Endodermal cell (in vitro differentiated cells): ENCODE measurements at regions not wholly inside any gene's neighbourhood (a gene's known extent, or its start where the extent isn't known, plus 50 kb on each side); places are given as distances from the start of the nearest gene placed in this dataset.

ENCODE experiments used
- DNase-seq: peaks from one replicate; pipeline ENCODE4 v3.0.0-alpha.2; 2017
- H3K27ac ChIP-seq: 2 replicates; pipeline ENCODE4 v1.5.1; 2013; ENCODE audit warnings: mild to moderate bottlenecking, low read depth, low read length, moderate library complexity
- H3K27me3 ChIP-seq: 2 replicates; pipeline ENCODE4 v1.6.1; 2013; ENCODE audit warnings: mild to moderate bottlenecking, low read length, moderate library complexity; ENCODE audit not compliant: insufficient read depth, control insufficient read depth, poor library complexity, severe bottlenecking
- H3K36me3 ChIP-seq: 2 replicates; pipeline ENCODE4 v1.7.0; 2013; ENCODE audit warnings: mild to moderate bottlenecking, low read length, moderate library complexity; ENCODE audit not compliant: control insufficient read depth, insufficient read depth
- H3K4me1 ChIP-seq: one replicate; pipeline ENCODE4 v1.7.0; 2013; ENCODE audit warnings: low read length; ENCODE audit not compliant: control insufficient read depth, insufficient read depth
- H3K4me3 ChIP-seq: 2 replicates; pipeline ENCODE4 v1.5.1; 2013; ENCODE audit warnings: mild to moderate bottlenecking, low read length, moderate library complexity
- H3K9ac ChIP-seq: 2 replicates; pipeline ENCODE4 v1.6.1; 2013; ENCODE audit warnings: mild to moderate bottlenecking, low read length, moderate library complexity; ENCODE audit not compliant: poor library complexity, severe bottlenecking; ENCODE audit errors: extremely low read depth
- H3K9me3 ChIP-seq: 2 replicates; pipeline ENCODE4 v1.6.1; 2013; ENCODE audit warnings: mild to moderate bottlenecking, low read length, moderate library complexity; ENCODE audit not compliant: control insufficient read depth
- H3K27ac Mint-ChIP-seq: 2 replicates; pipeline ENCODE4 v1.8.0; 2020; ENCODE audit warnings: mixed read lengths
- H3K27me3 Mint-ChIP-seq: 2 replicates; pipeline ENCODE4 v1.8.0; 2021; ENCODE audit warnings: mild to moderate bottlenecking, mixed read lengths; ENCODE audit not compliant: insufficient read depth
- H3K36me3 Mint-ChIP-seq: 2 replicates; pipeline ENCODE4 v1.8.0; 2020; ENCODE audit warnings: low read depth, mixed read lengths
- H3K4me1 Mint-ChIP-seq: 2 replicates; pipeline ENCODE4 v1.8.0; 2020; ENCODE audit warnings: mixed read lengths
- H3K4me3 Mint-ChIP-seq: 2 replicates; pipeline ENCODE4 v1.8.0; 2020; ENCODE audit warnings: mild to moderate bottlenecking, moderate library complexity, mixed read lengths
- H3K9me3 Mint-ChIP-seq: 2 replicates; pipeline ENCODE4 v1.8.0; 2020; ENCODE audit warnings: mild to moderate bottlenecking, mixed read lengths
- WGBS, 2 experiments: methylation state at CpG; one replicate each; pipeline versions ENCODE4 v1.1.5 to v1.1.7; 2013; ENCODE audit warnings: missing lambda C conversion rate in 2 of 2, mixed read lengths in 1 of 2; ENCODE audit not compliant: insufficient coverage in 1 of 2, insufficient read length in 1 of 2; 5-methylcytosine and 5-hydroxymethylcytosine counted together
- TF ChIP-seq, protein P1 (sequence below): fragments of 200-600 bp; sonication (generic); conservative IDR thresholded peaks from 2 replicates; pipeline ENCODE4 v1.5.0; 2021; ENCODE audit warnings: antibody characterized with exemption, mild to moderate bottlenecking

DNA sequence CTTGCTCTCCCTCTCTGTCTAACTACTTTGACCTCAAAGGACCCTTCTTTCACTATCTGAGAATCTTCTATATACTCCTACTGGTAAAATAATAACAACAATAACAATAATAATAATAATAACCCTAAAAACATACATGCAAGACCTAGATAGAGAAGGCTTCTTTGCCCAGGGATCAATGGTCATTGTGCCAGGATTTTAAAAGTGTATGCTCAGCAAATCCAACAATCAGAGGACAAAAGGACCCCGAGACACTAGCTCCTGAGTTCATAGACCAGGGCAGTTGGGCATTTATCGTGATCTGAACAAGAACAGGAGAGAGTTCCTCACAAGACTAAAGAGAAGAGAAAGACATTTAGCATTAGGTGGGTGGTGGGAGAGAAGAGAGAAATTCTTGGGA lies 358.5 kb downstream of the DAD1 start:
- Mint-ChIP-seq H3K36me3 (peaks cover 5% of the 10 kb centered on the region), H3K27me3 (no peaks in the 10 kb centered on the region), H3K9me3 (peaks cover 32% of the 10 kb centered on the region), H3K4me3 (no peak overlapping the region), H3K27ac (no peak overlapping the region), H3K4me1 (peaks cover 5% of the 10 kb centered on the region)
- peaks cover 22% of the 10 kb centered on the region for H3K9me3 ChIP-seq
- H3K4me3 ChIP-seq: no peak overlapping the region
- H3K9ac ChIP-seq: no peak overlapping the region
- no peaks in the 10 kb centered on the region for H3K4me1 ChIP-seq
- DNase-seq: no peak
- H3K27ac ChIP-seq: no peak overlapping the region
- no peaks in the 10 kb centered on the region for H3K27me3 ChIP-seq
- TF ChIP-seq, protein P1, sequence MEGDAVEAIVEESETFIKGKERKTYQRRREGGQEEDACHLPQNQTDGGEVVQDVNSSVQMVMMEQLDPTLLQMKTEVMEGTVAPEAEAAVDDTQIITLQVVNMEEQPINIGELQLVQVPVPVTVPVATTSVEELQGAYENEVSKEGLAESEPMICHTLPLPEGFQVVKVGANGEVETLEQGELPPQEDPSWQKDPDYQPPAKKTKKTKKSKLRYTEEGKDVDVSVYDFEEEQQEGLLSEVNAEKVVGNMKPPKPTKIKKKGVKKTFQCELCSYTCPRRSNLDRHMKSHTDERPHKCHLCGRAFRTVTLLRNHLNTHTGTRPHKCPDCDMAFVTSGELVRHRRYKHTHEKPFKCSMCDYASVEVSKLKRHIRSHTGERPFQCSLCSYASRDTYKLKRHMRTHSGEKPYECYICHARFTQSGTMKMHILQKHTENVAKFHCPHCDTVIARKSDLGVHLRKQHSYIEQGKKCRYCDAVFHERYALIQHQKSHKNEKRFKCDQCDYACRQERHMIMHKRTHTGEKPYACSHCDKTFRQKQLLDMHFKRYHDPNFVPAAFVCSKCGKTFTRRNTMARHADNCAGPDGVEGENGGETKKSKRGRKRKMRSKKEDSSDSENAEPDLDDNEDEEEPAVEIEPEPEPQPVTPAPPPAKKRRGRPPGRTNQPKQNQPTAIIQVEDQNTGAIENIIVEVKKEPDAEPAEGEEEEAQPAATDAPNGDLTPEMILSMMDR: no peak
- 86 to 100% methylated on average over 2 of the region's 2 CpGs for WGBS, 2 experiments
- no peaks in the 10 kb centered on the region for H3K36me3 ChIP-seq

DNA sequence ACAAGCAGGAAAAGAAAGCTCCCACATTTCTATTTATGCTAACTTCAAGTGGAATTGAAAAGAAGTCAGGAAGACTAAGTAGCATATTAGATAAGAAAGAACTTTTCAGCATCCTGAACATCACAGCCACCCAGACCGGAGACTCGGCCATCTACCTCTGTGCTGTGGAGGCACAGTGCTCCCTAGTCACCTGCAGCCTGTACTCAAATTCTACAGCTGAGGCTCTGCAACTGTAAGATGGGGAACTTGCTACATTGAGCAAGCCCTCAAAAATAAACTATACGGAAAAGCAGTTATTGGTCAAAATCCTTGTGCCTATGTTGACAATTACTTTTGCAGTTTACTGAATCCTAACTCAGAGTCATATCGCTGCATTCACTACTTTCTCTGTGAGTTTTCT lies 361.9 kb downstream of the DAD1 start:
- H3K4me1 Mint-ChIP-seq: peaks cover 5% of the 10 kb centered on the region

DNA sequence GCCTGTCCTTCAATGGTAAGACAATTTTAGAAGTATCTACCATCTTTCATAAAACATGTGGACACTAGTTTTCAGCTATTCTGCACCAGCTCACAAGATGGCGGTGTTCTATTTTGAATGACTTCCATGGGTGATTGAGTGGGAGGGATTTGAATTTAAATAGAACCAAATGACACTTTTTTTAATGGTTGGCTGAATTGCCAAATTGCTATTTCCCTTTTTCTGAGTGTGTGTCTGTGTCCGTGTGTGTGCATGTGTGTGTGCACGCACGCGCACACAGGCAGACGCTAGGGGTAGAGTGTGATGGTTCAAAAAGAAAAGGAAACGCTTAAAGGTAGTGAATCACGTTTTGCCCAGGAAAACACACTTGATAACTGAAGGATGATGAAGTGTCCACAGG lies 362.6 kb downstream of the DAD1 start:
- no peak overlapping the region for H3K27ac ChIP-seq
- Mint-ChIP-seq H3K4me3 (no peak overlapping the region), H3K27ac (no peak overlapping the region), H3K36me3 (no peaks in the 10 kb centered on the region), H3K9me3 (peaks cover 5% of the 10 kb centered on the region), H3K4me1 (peaks cover 5% of the 10 kb centered on the region), H3K27me3 (no peaks in the 10 kb centered on the region)
- H3K27me3 ChIP-seq: no peaks in the 10 kb centered on the region
- TF ChIP-seq, protein P1: peak; percentile 75
- peak; percentile 55 for DNase-seq
- H3K4me1 ChIP-seq: no peaks in the 10 kb centered on the region
- WGBS, 2 experiments: 86 to 98% methylated on average over 6 to 7 of the region's 8 CpGs
- no peak overlapping the region for H3K4me3 ChIP-seq
- no peaks in the 10 kb centered on the region for H3K36me3 ChIP-seq
- peaks cover 2% of the 10 kb centered on the region for H3K9me3 ChIP-seq
- H3K9ac ChIP-seq: no peak overlapping the region

More for the DNA sequence above, 361.9 kb downstream of the DAD1 start:
- TF ChIP-seq, protein P1: no peak
- Mint-ChIP-seq H3K27ac (no peak overlapping the region), H3K4me3 (no peak overlapping the region), H3K36me3 (peaks cover 5% of the 10 kb centered on the region), H3K27me3 (no peaks in the 10 kb centered on the region), H3K9me3 (peaks cover 12% of the 10 kb centered on the region)
- Histone ChIP-seq H3K4me1 (no peaks in the 10 kb centered on the region), H3K9me3 (peaks cover 9% of the 10 kb centered on the region), H3K36me3 (no peaks in the 10 kb centered on the region), H3K27me3 (no peaks in the 10 kb centered on the region), H3K9ac (no peak overlapping the region), H3K27ac (no peak overlapping the region), H3K4me3 (no peak overlapping the region)
- WGBS, 2 experiments: 86 to 91% methylated on average over 4 of the region's 4 CpGs
- no peak for DNase-seq
